ENCODE measurements at regions not wholly inside any gene's neighbourhood (a gene's known extent, or its start where the extent isn't known, plus 50 kb on each side); places are given as distances from the start of the nearest gene placed in this dataset.

DNA sequence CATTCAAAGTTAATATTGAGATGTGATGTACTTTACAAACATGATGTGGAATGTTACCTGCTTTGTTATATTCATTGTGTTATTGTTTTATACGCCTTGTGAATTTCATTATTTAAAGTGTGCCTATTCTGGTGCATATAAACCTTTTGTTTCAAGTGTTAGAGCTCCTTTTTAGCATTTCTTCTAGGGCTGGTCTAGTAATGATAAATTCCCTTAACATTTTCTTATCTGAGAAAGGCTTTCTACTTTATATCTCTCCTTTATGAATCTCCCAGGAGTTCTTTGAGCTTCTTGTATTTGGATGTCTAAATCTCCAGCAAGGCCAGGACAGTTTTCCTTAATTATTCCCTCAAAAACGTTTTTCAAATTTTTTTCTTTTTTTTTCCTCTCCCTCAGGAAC is 1005.6 kb downstream of the IGSF11 start:
- TF ChIP-seq CTCF (IDR thresholded peaks at IDR 0.05): no peak
- no peak for TF ChIP-seq POLR2A (IDR thresholded peaks at IDR 0.05)
- TF ChIP-seq POLR2AphosphoS5 (IDR thresholded peaks at IDR 0.05): no peak
